Umbilical cord (tissue), 1 donor: ENCODE measurements at regions not wholly inside any gene's neighbourhood (a gene's known extent, or its start where the extent isn't known, plus 50 kb on each side); places are given as distances from the start of the nearest gene placed in this dataset.
A peak's percentile ranks its signal among the peaks of the same experiment; 100 is the strongest.

Experiments
- DNase-seq: peaks from one replicate; pipeline ENCODE4 v3.0.0-alpha.2; 2015; ENCODE audit warnings: low spot score

GRCh38 chr3:106261915-106262683, 393.3 kb upstream of the CBLB start:
- DNase-seq = peak; percentile 13

GRCh38 chr3:106263011-106263410, 394.2 kb upstream of the CBLB start:
- DNase-seq = peak; percentile 46

GRCh38 chr3:106263546-106263945, 394.7 kb upstream of the CBLB start:
- DNase-seq = no peak

- no peak for DNase-seq
These were observed 396.9 kb upstream of the CBLB start for GRCh38 chr3:106265704-106266103.

GRCh38 chr3:106268696-106269095, 399.9 kb upstream of the CBLB start:
- DNase-seq = no peak

- DNase-seq = no peak
These were observed 403.5 kb upstream of the CBLB start for GRCh38 chr3:106272302-106272701.

GRCh38 chr3:106275592-106275991, 406.8 kb upstream of the CBLB start:
- DNase-seq = no peak

GRCh38 chr3:106276151-106276550, 407.3 kb upstream of the CBLB start:
- peak; percentile 18 for DNase-seq

- no peak for DNase-seq
These were observed 408.2 kb upstream of the CBLB start for GRCh38 chr3:106276755-106277612.

GRCh38 chr3:106277731-106278130, 408.9 kb upstream of the CBLB start:
- DNase-seq = no peak

GRCh38 chr3:106281221-106281620, 412.4 kb upstream of the CBLB start:
- peak; percentile 96 for DNase-seq

- DNase-seq = no peak
These were observed 414.1 kb upstream of the CBLB start for GRCh38 chr3:106282943-106283342.

GRCh38 chr3:106288781-106289180, 420.0 kb upstream of the CBLB start:
- peak; percentile 93 for DNase-seq

GRCh38 chr3:106290304-106290997, 421.6 kb upstream of the CBLB start:
- DNase-seq = no peak

- peak; percentile 94 for DNase-seq
These were observed 424.3 kb upstream of the CBLB start for GRCh38 chr3:106293161-106293560.

- no peak for DNase-seq
These were observed 425.3 kb upstream of the CBLB start for GRCh38 chr3:106294121-106294520.

GRCh38 chr3:106296062-106296461, 427.2 kb upstream of the CBLB start:
- no peak for DNase-seq

- peak; percentile 75 for DNase-seq
These were observed 430.7 kb upstream of the CBLB start for GRCh38 chr3:106299300-106300098.

- no peak for DNase-seq
These were observed 433.8 kb upstream of the CBLB start for GRCh38 chr3:106302451-106303221.

- no peak for DNase-seq
These were observed 435.0 kb upstream of the CBLB start for GRCh38 chr3:106303766-106304165.

GRCh38 chr3:106305127-106305526, 436.3 kb upstream of the CBLB start:
- no peak for DNase-seq
